Cardiac fibroblast (primary cell): ENCODE measurements at regions not wholly inside any gene's neighbourhood (a gene's known extent, or its start where the extent isn't known, plus 50 kb on each side); places are given as distances from the start of the nearest gene placed in this dataset.
"Not testable (repeated sequence)": the region's sequence is repeated elsewhere in the genome, so short reads cannot be mapped to it uniquely, and the experiment has no call there.

Source experiments
- DNase-seq, 2 donors: peaks; one replicate each; pipeline versions ENCODE4 v3.0.0 to v3.0.0-alpha.2; 2010; ENCODE audit warnings: low read depth in 2 of 2
- H3K4me3 ChIP-seq, 2 donors: replicated peaks in 1 of 2; 1 replicate in 1 of 2; 2 replicates in 1 of 2; pipeline ENCODE4 v1.5.1; 2011; ENCODE audit warnings: low read depth in 2 of 2, low read length in 2 of 2, mild to moderate bottlenecking in 2 of 2, moderate library complexity in 1 of 2
- TF ChIP-seq, protein P1 (sequence below): IDR thresholded peaks from one replicate; pipeline ENCODE4 v1.5.1; 2011; ENCODE audit warnings: low read depth, mild to moderate bottlenecking, low read length, inconsistent platforms

DNA sequence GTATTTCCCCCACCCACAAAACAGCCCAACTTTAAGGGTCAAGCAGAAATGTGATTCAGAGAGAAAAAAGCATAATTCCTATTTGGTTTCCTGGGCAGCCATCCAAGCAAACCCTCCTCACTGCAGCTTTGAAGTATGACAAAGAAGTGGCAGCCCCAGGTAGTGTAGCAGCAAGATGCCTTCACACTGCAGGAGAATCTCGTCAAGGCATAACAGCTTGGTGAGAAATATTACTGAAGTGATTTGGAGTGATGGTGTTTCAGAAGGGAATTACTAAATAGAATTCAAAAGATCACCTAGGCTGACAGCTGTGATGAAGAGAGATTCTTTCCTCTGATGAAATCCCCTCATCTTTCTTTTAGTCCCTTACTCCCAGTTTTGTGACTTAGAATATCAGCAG lies 173.9 kb downstream of the PYDC2 start:
- no peak overlapping the region for H3K4me3 ChIP-seq
- no peak for DNase-seq
- TF ChIP-seq, protein P1, sequence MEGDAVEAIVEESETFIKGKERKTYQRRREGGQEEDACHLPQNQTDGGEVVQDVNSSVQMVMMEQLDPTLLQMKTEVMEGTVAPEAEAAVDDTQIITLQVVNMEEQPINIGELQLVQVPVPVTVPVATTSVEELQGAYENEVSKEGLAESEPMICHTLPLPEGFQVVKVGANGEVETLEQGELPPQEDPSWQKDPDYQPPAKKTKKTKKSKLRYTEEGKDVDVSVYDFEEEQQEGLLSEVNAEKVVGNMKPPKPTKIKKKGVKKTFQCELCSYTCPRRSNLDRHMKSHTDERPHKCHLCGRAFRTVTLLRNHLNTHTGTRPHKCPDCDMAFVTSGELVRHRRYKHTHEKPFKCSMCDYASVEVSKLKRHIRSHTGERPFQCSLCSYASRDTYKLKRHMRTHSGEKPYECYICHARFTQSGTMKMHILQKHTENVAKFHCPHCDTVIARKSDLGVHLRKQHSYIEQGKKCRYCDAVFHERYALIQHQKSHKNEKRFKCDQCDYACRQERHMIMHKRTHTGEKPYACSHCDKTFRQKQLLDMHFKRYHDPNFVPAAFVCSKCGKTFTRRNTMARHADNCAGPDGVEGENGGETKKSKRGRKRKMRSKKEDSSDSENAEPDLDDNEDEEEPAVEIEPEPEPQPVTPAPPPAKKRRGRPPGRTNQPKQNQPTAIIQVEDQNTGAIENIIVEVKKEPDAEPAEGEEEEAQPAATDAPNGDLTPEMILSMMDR: no peak

DNA sequence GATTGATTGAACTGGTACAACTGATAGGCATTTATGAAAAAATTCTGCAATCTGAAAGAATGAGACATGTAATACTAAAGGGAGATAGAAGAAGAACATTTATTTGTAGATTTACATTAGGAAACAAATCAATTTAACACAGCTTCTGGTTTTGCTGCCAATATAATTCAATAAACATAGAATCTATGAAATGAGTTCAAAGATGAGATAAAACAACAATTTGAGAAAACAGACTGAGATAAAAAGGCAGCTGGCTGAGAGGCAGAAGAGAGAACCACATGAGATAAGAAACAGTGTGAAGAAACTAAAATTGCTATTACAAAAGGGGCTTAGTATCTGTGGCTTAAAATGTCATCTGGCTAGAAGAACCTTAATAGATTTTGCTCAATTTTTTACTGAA lies 176.6 kb downstream of the PYDC2 start:
- no peak overlapping the region for H3K4me3 ChIP-seq
- TF ChIP-seq, protein P1: no peak
- DNase-seq: no peak

DNA sequence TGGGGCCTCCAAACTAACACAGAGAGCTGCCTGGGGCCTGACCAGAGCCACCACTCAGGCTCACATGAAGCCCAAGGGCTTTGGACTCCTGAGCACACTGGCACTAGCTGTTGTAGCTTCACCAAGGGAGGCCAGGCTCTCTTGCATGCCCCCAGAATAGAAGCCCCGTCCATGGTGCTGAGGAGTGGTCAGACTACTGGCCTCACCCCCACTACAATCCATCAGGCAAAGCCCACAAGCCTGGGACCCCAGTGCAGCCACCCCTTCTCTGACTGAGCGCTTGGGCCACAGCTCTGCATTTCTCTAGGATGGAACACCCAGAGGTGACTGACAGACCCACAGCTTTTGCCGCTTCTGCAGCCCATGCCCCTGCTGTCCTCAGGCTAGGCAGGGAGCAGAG lies 180.8 kb downstream of the PYDC2 start:
- no peak for DNase-seq
- H3K4me3 ChIP-seq: no peak overlapping the region
- TF ChIP-seq, protein P1: no peak

DNA sequence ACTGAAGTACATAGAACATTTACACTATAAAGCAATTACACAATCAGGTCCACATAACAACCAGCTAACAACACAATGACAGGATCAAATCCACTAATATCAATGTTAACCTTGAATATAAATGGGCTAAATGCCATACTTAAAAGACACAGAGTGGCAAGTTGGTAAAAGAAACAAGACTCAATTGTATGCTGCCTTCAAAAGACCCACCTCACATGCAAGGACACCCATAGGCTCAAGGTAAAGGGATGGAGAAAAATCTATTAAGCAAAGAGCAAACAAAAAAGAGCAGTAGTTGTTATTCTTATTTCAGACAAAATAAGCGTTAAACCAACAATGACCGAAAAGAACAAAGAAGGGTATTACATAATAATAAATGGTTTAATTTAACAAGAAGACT lies 183.3 kb downstream of the PYDC2 start:
- no peak overlapping the region for H3K4me3 ChIP-seq
- no peak for DNase-seq
- TF ChIP-seq, protein P1: no peak

DNA sequence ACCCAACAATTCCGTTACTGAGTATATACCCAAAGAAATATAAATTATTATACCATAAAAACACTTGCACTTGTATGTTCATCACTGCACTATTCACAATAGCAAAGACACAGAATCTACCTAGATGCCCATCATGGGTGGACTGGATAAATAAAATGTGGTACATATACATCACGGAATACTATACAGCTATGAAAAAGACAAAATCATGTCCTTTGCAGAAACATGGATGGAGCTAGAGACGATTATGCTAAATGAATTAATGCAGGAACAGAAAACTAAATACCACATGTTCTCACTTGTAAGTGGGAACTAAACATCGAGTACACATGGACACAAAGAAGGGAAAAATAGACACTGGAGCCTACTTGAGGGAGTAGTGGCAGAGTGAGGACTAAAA lies 185.3 kb downstream of the PYDC2 start:
- H3K4me3 ChIP-seq: no peak overlapping the region
- no peak for DNase-seq
- TF ChIP-seq, protein P1: no peak

DNA sequence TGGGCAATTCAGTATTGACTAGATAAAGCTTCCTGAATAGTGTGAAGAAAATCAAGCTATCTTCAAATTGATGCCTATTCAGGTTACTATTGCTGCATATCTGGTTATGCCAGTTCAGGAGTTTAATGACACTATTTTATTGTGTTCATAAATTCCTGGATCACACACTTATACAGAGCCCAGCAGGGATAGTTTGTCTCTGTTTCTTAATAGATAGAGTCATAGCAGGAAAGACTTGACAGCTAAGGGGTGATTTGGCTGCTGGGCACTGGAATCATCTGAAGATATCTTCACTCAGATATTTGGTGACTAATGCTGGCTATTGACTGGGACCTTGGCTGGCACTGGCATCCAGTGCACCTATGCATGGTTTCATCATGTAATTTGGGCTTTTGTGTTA lies 187.8 kb downstream of the PYDC2 start:
- TF ChIP-seq, protein P1: no peak
- H3K4me3 ChIP-seq: no peak overlapping the region
- DNase-seq: no peak

DNA sequence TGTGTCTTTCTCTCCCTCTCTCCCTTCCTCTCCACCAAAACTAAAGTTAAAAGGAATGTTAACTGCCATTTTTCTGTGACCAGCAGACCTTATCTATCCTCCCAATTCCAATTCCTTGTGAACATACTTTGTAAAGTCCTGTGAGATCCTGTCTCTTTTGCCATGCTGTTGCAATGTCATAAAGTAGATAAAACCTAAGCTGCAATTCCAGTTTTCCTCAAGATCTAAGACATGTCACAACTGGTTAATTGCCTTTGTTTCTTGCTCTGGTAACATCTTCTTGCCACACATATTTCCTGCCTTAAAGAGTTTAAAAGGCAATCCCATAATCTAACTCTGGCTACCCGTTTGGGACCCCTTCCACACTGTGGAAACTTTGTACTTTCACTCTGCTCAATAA lies 188.7 kb downstream of the PYDC2 start:
- no peak for DNase-seq
- TF ChIP-seq, protein P1: no peak
- no peak overlapping the region for H3K4me3 ChIP-seq

DNA sequence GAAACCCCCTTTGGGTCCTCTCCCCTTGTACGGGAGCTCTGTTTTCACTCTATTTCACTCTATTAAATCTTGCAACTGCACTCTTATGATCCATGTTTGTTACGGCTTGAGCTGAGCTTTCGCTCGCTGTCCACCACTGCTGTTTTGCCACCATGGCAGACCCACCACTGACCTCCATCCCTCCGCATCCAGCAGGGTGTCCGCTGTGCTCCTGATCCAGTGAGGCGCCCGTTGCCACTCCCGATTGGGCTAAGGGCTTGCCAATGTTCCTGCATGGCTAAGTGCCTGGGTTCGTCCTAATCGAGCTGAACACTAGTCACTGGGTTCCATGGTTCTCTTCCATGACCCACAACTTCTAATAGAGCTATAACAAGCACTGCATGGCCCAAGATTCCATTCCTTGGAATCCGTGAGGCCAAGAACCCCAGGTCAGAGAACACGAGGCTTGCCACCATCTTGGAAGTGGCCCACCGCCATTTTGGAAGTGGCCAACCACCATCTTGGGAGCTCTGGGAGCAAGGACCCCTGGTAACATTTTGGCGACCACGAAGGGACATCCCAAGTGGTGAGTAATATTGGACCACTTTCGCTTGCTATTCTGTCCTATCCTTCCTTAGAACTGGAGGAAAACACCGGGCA lies 197.9 kb downstream of the PYDC2 start:
- not testable (repeated sequence) for H3K4me3 ChIP-seq, DNase-seq

DNA sequence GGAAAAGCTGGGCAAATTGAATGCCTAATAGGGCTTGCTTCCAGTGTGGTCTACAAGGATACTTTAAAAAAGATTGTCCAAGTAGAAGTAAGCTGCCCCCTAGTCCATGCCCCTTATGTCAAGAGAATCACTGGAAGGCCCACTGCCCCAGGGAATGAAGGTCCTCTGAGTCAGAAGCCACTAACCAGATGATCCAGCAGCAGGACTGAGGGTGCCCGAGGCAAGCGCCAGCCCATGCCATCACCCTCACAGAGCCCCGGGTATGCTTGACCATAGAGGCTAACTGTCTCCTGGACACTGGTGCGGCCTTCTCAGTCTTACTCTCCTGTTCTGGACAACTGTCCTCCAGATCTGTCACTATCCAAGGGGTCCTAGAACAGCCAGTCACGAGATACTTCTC lies 201.2 kb downstream of the PYDC2 start:
- not testable (repeated sequence) for DNase-seq, H3K4me3 ChIP-seq
